Adipocyte (in vitro differentiated cells): ENCODE measurements at regions not wholly inside any gene's neighbourhood (a gene's known extent, or its start where the extent isn't known, plus 50 kb on each side); places are given as distances from the start of the nearest gene placed in this dataset.

Experiments
- DNase-seq: peaks from one replicate; pipeline ENCODE4 v3.0.0-alpha.2; 2015; ENCODE audit warnings: low read depth
- H3K27me3 ChIP-seq: replicated peaks from 2 replicates; pipeline ENCODE4 v1.7.0; 2013; ENCODE audit warnings: mild to moderate bottlenecking, low read length, moderate library complexity; ENCODE audit not compliant: control insufficient read depth, insufficient read depth
- H3K36me3 ChIP-seq: 2 replicates; pipeline ENCODE4 v1.7.0; 2013; ENCODE audit warnings: low read length, mild to moderate bottlenecking, moderate library complexity; ENCODE audit not compliant: control insufficient read depth, insufficient read depth, severe bottlenecking
- H3K4me1 ChIP-seq: 2 replicates; pipeline ENCODE4 v1.7.0; 2013; ENCODE audit warnings: mild to moderate bottlenecking, low read length, moderate library complexity; ENCODE audit not compliant: control insufficient read depth, insufficient read depth
- H3K4me3 ChIP-seq: 2 replicates; pipeline ENCODE4 v1.7.0; 2013; ENCODE audit warnings: mild to moderate bottlenecking, low read length, moderate library complexity
- H3K9ac ChIP-seq: 2 replicates; pipeline ENCODE4 v1.7.0; 2013; ENCODE audit warnings: mild to moderate bottlenecking, low read length, moderate library complexity
- H3K9me3 ChIP-seq: 2 replicates; pipeline ENCODE4 v1.7.0; 2013; ENCODE audit warnings: mild to moderate bottlenecking, low read length, moderate library complexity; ENCODE audit not compliant: control insufficient read depth

GRCh38 chr10:20616056-20616671 lies 280.9 kb downstream of the NEBL start:
- H3K27me3 ChIP-seq = no peaks in the 10 kb centered on the region
- no peaks in the 10 kb centered on the region for H3K36me3 ChIP-seq
- H3K4me3 ChIP-seq = no peak overlapping the region
- no peaks in the 10 kb centered on the region for H3K4me1 ChIP-seq
- no peaks in the 10 kb centered on the region for H3K9me3 ChIP-seq
- DNase-seq = no peak
- no peak overlapping the region for H3K9ac ChIP-seq

- Histone ChIP-seq H3K9me3 (peaks cover 2% of the 10 kb centered on the region), H3K4me3 (no peak overlapping the region), H3K27me3 (no peaks in the 10 kb centered on the region), H3K36me3 (no peaks in the 10 kb centered on the region), H3K4me1 (no peaks in the 10 kb centered on the region), H3K9ac (no peak overlapping the region)
- no peak for DNase-seq
Observed at GRCh38 chr10:20615395-20615794, 281.7 kb downstream of the NEBL start.

DNA sequence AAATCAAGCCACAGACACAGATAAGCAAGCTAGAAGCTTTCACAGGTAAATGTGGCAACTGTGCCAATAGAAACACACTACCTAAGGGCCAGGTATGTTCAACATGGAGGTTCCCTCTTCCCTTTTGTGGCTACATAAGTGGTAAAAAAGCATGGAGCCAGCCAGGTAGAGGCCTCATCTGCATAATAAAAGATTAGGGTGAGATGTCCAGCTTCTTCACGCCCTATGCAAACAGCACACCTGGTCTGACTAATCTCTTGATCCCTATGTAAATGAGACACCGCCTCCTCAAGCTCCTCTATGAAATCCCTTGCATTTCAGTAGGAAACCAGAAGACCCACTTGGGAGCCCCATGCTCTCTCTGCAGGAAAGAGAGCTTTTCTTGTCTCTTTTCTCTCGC lies 282.2 kb downstream of the NEBL start:
- Histone ChIP-seq H3K4me3 (no peak overlapping the region), H3K27me3 (no peaks in the 10 kb centered on the region), H3K9ac (no peak overlapping the region), H3K36me3 (no peaks in the 10 kb centered on the region), H3K9me3 (peaks cover 5% of the 10 kb centered on the region), H3K4me1 (no peaks in the 10 kb centered on the region)
- DNase-seq = no peak

DNA sequence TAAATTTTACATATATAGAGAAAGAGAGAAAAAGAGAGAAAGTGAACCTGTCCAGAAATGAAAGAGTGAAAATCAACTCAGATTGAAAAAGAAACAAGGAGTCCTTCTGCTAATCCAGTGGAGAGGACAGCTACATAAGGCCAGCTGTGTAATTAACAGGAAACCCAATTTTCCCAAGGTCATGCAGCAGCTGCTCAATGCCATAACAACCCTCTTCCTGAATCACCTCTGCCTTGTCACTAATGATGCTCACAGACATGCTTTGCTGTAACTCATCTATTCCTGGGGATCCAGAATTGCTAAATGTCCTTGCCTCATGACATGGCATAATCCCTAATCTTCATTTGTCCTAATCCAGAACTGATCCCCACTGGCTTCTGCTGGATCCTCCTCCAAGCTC lies 288.6 kb downstream of the NEBL start:
- Histone ChIP-seq H3K36me3 (no peaks in the 10 kb centered on the region), H3K4me3 (no peak overlapping the region), H3K9ac (no peak overlapping the region), H3K27me3 (no peaks in the 10 kb centered on the region), H3K9me3 (peaks cover 23% of the 10 kb centered on the region), H3K4me1 (no peaks in the 10 kb centered on the region)
- DNase-seq = no peak

DNA sequence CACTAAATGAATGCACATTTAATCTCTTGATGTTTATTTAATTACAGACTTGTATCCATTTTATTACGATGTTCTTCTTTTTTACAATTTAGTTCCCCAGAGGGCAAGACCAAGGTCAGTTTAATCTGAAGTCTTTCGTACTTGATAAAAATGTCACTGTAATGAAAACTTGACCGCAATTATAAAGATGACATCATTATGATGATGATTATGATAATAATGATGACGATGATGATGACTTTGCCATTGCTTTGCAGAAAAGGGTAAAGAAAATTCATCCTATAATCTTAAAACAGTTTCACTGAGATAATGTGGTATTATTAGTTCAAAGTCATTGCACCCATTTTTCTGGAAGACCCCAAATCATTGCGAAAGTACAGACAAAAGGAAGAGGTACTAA lies 290.1 kb downstream of the NEBL start:
- Histone ChIP-seq H3K9me3 (peaks cover 23% of the 10 kb centered on the region), H3K4me1 (no peaks in the 10 kb centered on the region), H3K36me3 (no peaks in the 10 kb centered on the region), H3K9ac (no peak overlapping the region), H3K4me3 (no peak overlapping the region), H3K27me3 (no peaks in the 10 kb centered on the region)
- no peak for DNase-seq

DNA sequence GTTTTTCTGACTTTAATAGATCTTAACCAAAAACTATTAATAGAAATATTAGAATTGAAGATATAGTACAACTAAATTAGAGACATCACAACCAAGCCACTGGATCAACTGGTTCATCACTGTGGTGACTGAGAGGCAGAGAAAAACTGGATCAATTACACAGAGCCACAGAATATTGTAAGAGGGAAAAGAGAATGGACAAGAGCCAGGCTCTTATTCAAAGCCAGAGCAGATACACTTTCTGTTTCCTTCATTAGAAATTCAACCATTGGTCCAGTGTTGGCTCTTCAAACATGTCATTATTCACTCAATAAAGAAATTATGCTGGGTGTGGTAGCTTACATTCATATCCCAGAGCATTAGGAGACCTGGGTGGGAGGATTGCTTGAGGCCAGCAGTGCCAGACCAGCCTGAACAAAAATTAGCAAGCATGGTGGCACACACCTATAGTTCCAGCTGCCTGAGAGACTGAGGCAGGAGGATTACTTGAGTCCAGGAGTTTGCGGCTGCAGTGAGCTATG lies 295.1 kb downstream of the NEBL start:
- DNase-seq = no peak
- H3K27me3 ChIP-seq = no peaks in the 10 kb centered on the region
- no peak overlapping the region for H3K9ac ChIP-seq
- no peaks in the 10 kb centered on the region for H3K9me3 ChIP-seq
- no peak overlapping the region for H3K4me3 ChIP-seq
- no peaks in the 10 kb centered on the region for H3K36me3 ChIP-seq
- peaks cover 22% of the 10 kb centered on the region for H3K4me1 ChIP-seq

DNA sequence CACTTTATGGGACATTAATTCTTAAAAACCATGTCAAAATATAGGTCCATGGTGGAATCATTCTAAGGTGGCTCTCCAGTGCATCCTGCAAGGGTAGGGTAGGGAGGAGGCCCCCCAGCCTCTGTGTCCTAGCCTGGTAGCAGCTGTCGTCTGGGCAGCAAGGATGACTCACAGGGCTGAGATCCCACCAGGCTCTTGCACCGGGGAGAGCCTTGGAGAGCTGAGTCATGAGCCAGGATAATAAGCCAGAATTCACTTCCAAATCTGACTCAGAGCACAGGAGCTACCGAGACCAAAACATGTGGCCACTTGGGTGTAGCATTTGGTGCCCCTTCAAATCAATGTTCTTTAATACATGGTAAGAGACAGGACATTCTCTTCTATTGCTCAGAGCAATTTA lies 298.5 kb downstream of the NEBL start:
- Histone ChIP-seq H3K36me3 (no peaks in the 10 kb centered on the region), H3K9ac (no peak overlapping the region), H3K9me3 (no peaks in the 10 kb centered on the region), H3K4me3 (no peak overlapping the region), H3K27me3 (no peaks in the 10 kb centered on the region), H3K4me1 (peaks cover 28% of the 10 kb centered on the region)
- no peak for DNase-seq

- DNase-seq = no peak
- peaks cover 28% of the 10 kb centered on the region for H3K4me1 ChIP-seq
- H3K4me3 ChIP-seq = no peak overlapping the region
- H3K9ac ChIP-seq = peak overlapping the region; percentile 36
- H3K9me3 ChIP-seq = no peaks in the 10 kb centered on the region
- no peaks in the 10 kb centered on the region for H3K27me3 ChIP-seq
- H3K36me3 ChIP-seq = no peaks in the 10 kb centered on the region
Observed at GRCh38 chr10:20596911-20597310, 300.2 kb downstream of the NEBL start.

GRCh38 chr10:20596065-20596755 lies 300.9 kb downstream of the NEBL start:
- Histone ChIP-seq H3K4me3 (no peak overlapping the region), H3K36me3 (no peaks in the 10 kb centered on the region), H3K9ac (no peak overlapping the region), H3K9me3 (no peaks in the 10 kb centered on the region), H3K4me1 (peaks cover 28% of the 10 kb centered on the region), H3K27me3 (no peaks in the 10 kb centered on the region)
- no peak for DNase-seq

DNA sequence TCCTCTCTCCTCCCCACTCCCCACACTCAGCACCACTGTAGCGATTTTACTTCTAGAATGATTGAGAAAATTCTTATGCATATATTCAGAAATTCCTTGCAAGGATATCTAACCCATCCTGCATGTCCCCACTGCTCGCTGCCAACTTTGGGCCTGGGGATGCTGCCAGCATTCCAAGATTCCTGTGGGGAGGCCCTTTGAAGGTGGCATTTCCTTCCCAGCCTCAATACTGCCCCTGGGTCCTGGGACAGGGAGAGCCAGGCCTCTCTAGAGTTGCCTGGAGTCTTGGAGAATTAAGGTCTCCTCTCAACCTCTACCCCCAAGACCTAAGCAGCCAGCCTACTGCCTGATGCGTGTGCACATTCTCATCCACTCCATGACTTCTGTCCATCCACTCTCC lies 303.5 kb downstream of the NEBL start:
- DNase-seq = no peak
- H3K4me3 ChIP-seq = no peak overlapping the region
- no peak overlapping the region for H3K9ac ChIP-seq
- H3K9me3 ChIP-seq = no peaks in the 10 kb centered on the region
- H3K4me1 ChIP-seq = peaks cover 23% of the 10 kb centered on the region
- H3K36me3 ChIP-seq = no peaks in the 10 kb centered on the region
- no peaks in the 10 kb centered on the region for H3K27me3 ChIP-seq

GRCh38 chr10:20582041-20582440 lies 315.1 kb downstream of the NEBL start:
- Histone ChIP-seq H3K9me3 (peaks cover 34% of the 10 kb centered on the region), H3K9ac (no peak overlapping the region), H3K36me3 (no peaks in the 10 kb centered on the region), H3K27me3 (no peaks in the 10 kb centered on the region), H3K4me3 (no peak overlapping the region), H3K4me1 (no peaks in the 10 kb centered on the region)
- DNase-seq = no peak
